ENCODE measurements at regions not wholly inside any gene's neighbourhood (a gene's known extent, or its start where the extent isn't known, plus 50 kb on each side); places are given as distances from the start of the nearest gene placed in this dataset.

- H3K27me3 Mint-ChIP-seq, result peaks cover 2% of the 10 kb centered on the region
- H3K27ac Mint-ChIP-seq, result no peak overlapping the region
- TF ChIP-seq, protein P1, sequence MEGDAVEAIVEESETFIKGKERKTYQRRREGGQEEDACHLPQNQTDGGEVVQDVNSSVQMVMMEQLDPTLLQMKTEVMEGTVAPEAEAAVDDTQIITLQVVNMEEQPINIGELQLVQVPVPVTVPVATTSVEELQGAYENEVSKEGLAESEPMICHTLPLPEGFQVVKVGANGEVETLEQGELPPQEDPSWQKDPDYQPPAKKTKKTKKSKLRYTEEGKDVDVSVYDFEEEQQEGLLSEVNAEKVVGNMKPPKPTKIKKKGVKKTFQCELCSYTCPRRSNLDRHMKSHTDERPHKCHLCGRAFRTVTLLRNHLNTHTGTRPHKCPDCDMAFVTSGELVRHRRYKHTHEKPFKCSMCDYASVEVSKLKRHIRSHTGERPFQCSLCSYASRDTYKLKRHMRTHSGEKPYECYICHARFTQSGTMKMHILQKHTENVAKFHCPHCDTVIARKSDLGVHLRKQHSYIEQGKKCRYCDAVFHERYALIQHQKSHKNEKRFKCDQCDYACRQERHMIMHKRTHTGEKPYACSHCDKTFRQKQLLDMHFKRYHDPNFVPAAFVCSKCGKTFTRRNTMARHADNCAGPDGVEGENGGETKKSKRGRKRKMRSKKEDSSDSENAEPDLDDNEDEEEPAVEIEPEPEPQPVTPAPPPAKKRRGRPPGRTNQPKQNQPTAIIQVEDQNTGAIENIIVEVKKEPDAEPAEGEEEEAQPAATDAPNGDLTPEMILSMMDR (IDR thresholded peaks at IDR 0.05; ENCODE audit: unreplicated experiment), result no peak
- no peak for DNase-seq (ENCODE audit: low spot score, unreplicated experiment)
- H3K4me1 Mint-ChIP-seq (ENCODE audit: low read depth), result peaks cover 18% of the 10 kb centered on the region
- H3K36me3 Mint-ChIP-seq (ENCODE audit: insufficient read depth), result no peaks in the 10 kb centered on the region
- H3K9me3 Mint-ChIP-seq (ENCODE audit: low read depth), result peaks cover 17% of the 10 kb centered on the region
- H3K4me3 Mint-ChIP-seq (ENCODE audit: low read depth), result no peak overlapping the region
These were observed 1928.2 kb upstream of the WWC1 start for GRCh38 chr5:166363087-166363760.

GRCh38 chr5:166365164-166365563 lies 1926.3 kb upstream of the WWC1 start:
- TF ChIP-seq, protein P1 (IDR thresholded peaks at IDR 0.05; ENCODE audit: unreplicated experiment), result no peak
- Mint-ChIP-seq H3K4me3 (ENCODE audit: low read depth) (no peak overlapping the region), H3K27me3 (peaks cover 2% of the 10 kb centered on the region), H3K9me3 (ENCODE audit: low read depth) (peaks cover 9% of the 10 kb centered on the region), H3K36me3 (ENCODE audit: insufficient read depth) (no peaks in the 10 kb centered on the region), H3K4me1 (ENCODE audit: low read depth) (peaks cover 29% of the 10 kb centered on the region), H3K27ac (no peak overlapping the region)
- DNase-seq (ENCODE audit: low spot score, unreplicated experiment), result no peak

GRCh38 chr5:166367391-166367790 lies 1924.1 kb upstream of the WWC1 start:
- peaks cover 15% of the 10 kb centered on the region for H3K27me3 Mint-ChIP-seq
- DNase-seq (ENCODE audit: low spot score, unreplicated experiment), result no peak
- H3K36me3 Mint-ChIP-seq (ENCODE audit: insufficient read depth), result no peaks in the 10 kb centered on the region
- H3K4me1 Mint-ChIP-seq (ENCODE audit: low read depth), result peaks cover 29% of the 10 kb centered on the region
- TF ChIP-seq, protein P1 (IDR thresholded peaks at IDR 0.05; ENCODE audit: unreplicated experiment), result no peak
- no peak overlapping the region for H3K4me3 Mint-ChIP-seq (ENCODE audit: low read depth)
- H3K27ac Mint-ChIP-seq, result no peak overlapping the region
- H3K9me3 Mint-ChIP-seq (ENCODE audit: low read depth), result no peaks in the 10 kb centered on the region

DNA sequence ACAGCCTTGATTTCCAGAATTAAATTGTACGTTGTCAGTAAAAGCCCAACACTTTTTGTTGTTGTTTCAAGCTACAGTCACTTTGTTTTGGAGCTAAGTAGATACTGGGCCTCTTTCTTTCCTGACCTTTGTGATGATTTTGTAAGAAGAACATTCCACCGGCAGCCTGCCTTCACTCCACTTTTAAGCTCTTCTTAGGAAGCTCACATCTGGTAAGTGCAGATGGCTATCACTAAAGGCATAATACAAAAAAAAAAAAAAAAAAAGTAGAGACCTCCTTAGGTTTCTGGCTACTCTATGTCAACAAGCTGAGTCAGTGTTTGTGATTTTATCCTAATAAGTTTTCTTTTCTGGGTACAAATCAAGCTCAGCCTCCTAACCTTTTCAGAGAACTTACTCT lies 1922.1 kb upstream of the WWC1 start:
- H3K4me1 Mint-ChIP-seq (ENCODE audit: low read depth), result peaks cover 17% of the 10 kb centered on the region
- no peak for DNase-seq (ENCODE audit: low spot score, unreplicated experiment)
- no peaks in the 10 kb centered on the region for H3K9me3 Mint-ChIP-seq (ENCODE audit: low read depth)
- no peaks in the 10 kb centered on the region for H3K36me3 Mint-ChIP-seq (ENCODE audit: insufficient read depth)
- no peak overlapping the region for H3K27ac Mint-ChIP-seq
- TF ChIP-seq, protein P1 (IDR thresholded peaks at IDR 0.05; ENCODE audit: unreplicated experiment), result no peak
- H3K4me3 Mint-ChIP-seq (ENCODE audit: low read depth), result no peak overlapping the region
- peaks cover 18% of the 10 kb centered on the region for H3K27me3 Mint-ChIP-seq

GRCh38 chr5:166369807-166370206 lies 1921.6 kb upstream of the WWC1 start:
- H3K9me3 Mint-ChIP-seq (ENCODE audit: low read depth), result no peaks in the 10 kb centered on the region
- TF ChIP-seq, protein P1 (IDR thresholded peaks at IDR 0.05; ENCODE audit: unreplicated experiment), result no peak
- H3K4me3 Mint-ChIP-seq (ENCODE audit: low read depth), result no peak overlapping the region
- peaks cover 18% of the 10 kb centered on the region for H3K27me3 Mint-ChIP-seq
- H3K27ac Mint-ChIP-seq, result no peak overlapping the region
- H3K36me3 Mint-ChIP-seq (ENCODE audit: insufficient read depth), result no peaks in the 10 kb centered on the region
- no peak for DNase-seq (ENCODE audit: low spot score, unreplicated experiment)
- peaks cover 17% of the 10 kb centered on the region for H3K4me1 Mint-ChIP-seq (ENCODE audit: low read depth)
